DOHH2 (cell line): ENCODE measurements at regions not wholly inside any gene's neighbourhood (a gene's known extent, or its start where the extent isn't known, plus 50 kb on each side); places are given as distances from the start of the nearest gene placed in this dataset.

Experiments used
- H3F3A ChIP-seq: fragments of 200-600 bp; sonication (generic), shearing (Covaris generic); 2 replicates; pipeline ENCODE4 v1.6.0; 2016; ENCODE audit warnings: antibody characterized with exemption, mild to moderate bottlenecking; ENCODE audit not compliant: control insufficient read depth, insufficient read depth
- H3K27ac ChIP-seq: fragments of 200-600 bp; sonication (generic); 2 replicates; pipeline ENCODE4 v1.5.1; 2014; ENCODE audit warnings: low read depth, mild to moderate bottlenecking, low read length, moderate library complexity
- H3K27me3 ChIP-seq: fragments of 200-600 bp; sonication (generic); 2 replicates; pipeline ENCODE4 v1.6.1; 2014; ENCODE audit warnings: mild to moderate bottlenecking, low read length, mixed read lengths; ENCODE audit not compliant: control insufficient read depth
- H3K36me3 ChIP-seq: fragments of 200-600 bp; sonication (generic); 2 replicates; pipeline ENCODE4 v1.6.1; 2014; ENCODE audit warnings: mild to moderate bottlenecking, low read length, moderate library complexity, mixed read lengths; ENCODE audit not compliant: control insufficient read depth
- H3K4me1 ChIP-seq: fragments of 200-600 bp; sonication (generic); 2 replicates; pipeline ENCODE4 v1.6.1; 2014; ENCODE audit warnings: mild to moderate bottlenecking, low read length, mixed read lengths; ENCODE audit not compliant: control insufficient read depth
- H3K4me2 ChIP-seq: fragments of 200-600 bp; sonication (generic); 2 replicates; pipeline ENCODE4 v1.6.0; 2014; ENCODE audit warnings: mild to moderate bottlenecking, low read length, moderate library complexity
- H3K4me3 ChIP-seq: fragments of 200-600 bp; sonication (generic); 2 replicates; pipeline ENCODE4 v1.5.1; 2014; ENCODE audit warnings: mild to moderate bottlenecking, low read length, mixed read lengths
- H3K79me2 ChIP-seq: fragments of 200-600 bp; sonication (generic); 2 replicates; pipeline ENCODE4 v1.6.1; 2014; ENCODE audit warnings: mild to moderate bottlenecking, low read length, mixed read lengths; ENCODE audit not compliant: control insufficient read depth
- H3K9me2 ChIP-seq: fragments of 200-600 bp; sonication (generic); replicated peaks from 2 replicates; pipeline ENCODE4 v1.6.1; 2014; ENCODE audit warnings: mild to moderate bottlenecking, low read length, mixed read lengths; ENCODE audit not compliant: control insufficient read depth
- H3K9me3 ChIP-seq: fragments of 200-600 bp; sonication (generic); 2 replicates; pipeline ENCODE4 v1.6.1; 2014; ENCODE audit warnings: antibody characterized with exemption, low read length, mixed read lengths; ENCODE audit not compliant: control insufficient read depth, insufficient read depth
- H4K20me1 ChIP-seq: fragments of 200-600 bp; sonication (generic); 2 replicates; pipeline ENCODE4 v1.6.0; 2014; ENCODE audit warnings: low read depth, mild to moderate bottlenecking, antibody characterized with exemption, low read length, moderate library complexity; ENCODE audit not compliant: control insufficient read depth, insufficient read depth
- EZH2phosphoT487 ChIP-seq: fragments of 200-600 bp; sonication (generic); IDR thresholded peaks from 2 replicates; pipeline ENCODE4 v1.6.1; 2017; ENCODE audit warnings: borderline replicate concordance, mild to moderate bottlenecking, antibody characterized with exemption, low read length, moderate library complexity, mixed read lengths
- TF ChIP-seq, protein P1 (sequence below): fragments of 200-600 bp; sonication (generic); IDR thresholded peaks from one replicate; pipeline ENCODE4 v1.5.1; 2014; ENCODE audit warnings: antibody characterized with exemption, mild to moderate bottlenecking, low read depth, low read length; ENCODE audit not compliant: poor library complexity, severe bottlenecking

DNA sequence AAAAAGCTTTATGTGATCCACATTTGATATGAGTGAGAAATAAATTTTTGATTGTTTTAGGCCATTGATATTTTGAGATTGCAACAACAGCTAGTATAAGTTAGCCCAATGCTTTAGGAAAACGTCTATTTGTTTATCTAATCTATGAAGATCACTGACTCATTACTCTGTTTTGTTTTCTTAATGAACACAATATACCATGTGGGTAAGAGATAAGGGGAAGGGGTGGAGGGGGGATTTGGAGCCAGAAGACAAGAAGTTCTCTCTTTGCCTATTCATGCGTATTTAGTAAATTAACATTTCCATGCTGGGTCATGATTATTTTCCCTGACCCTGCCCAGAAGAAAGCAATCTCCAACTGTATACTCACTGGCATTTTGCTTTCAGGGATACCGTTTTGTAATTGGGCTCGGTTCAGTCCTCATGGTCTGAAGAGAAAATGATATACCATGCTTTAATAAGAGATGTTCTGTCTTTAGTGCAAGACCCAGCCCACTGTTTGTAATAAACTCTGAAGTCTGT, 359.5 kb upstream of the NPSR1 start:
- H3K4me1 ChIP-seq: no peaks in the 10 kb centered on the region
- H3K79me2 ChIP-seq: no peaks in the 10 kb centered on the region
- TF ChIP-seq EZH2phosphoT487: no peak
- TF ChIP-seq, protein P1, sequence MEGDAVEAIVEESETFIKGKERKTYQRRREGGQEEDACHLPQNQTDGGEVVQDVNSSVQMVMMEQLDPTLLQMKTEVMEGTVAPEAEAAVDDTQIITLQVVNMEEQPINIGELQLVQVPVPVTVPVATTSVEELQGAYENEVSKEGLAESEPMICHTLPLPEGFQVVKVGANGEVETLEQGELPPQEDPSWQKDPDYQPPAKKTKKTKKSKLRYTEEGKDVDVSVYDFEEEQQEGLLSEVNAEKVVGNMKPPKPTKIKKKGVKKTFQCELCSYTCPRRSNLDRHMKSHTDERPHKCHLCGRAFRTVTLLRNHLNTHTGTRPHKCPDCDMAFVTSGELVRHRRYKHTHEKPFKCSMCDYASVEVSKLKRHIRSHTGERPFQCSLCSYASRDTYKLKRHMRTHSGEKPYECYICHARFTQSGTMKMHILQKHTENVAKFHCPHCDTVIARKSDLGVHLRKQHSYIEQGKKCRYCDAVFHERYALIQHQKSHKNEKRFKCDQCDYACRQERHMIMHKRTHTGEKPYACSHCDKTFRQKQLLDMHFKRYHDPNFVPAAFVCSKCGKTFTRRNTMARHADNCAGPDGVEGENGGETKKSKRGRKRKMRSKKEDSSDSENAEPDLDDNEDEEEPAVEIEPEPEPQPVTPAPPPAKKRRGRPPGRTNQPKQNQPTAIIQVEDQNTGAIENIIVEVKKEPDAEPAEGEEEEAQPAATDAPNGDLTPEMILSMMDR: no peak
- H3K4me3 ChIP-seq: no peak overlapping the region
- no peaks in the 10 kb centered on the region for H4K20me1 ChIP-seq
- no peaks in the 10 kb centered on the region; the same call in 1 of the 2 replicates for H3K9me2 ChIP-seq
- H3K4me2 ChIP-seq: no peak overlapping the region
- H3K27me3 ChIP-seq: no peaks in the 10 kb centered on the region
- no peaks in the 10 kb centered on the region for H3K9me3 ChIP-seq
- no peak overlapping the region for H3K27ac ChIP-seq
- H3K36me3 ChIP-seq: no peaks in the 10 kb centered on the region
- no peaks in the 10 kb centered on the region for H3F3A ChIP-seq

DNA sequence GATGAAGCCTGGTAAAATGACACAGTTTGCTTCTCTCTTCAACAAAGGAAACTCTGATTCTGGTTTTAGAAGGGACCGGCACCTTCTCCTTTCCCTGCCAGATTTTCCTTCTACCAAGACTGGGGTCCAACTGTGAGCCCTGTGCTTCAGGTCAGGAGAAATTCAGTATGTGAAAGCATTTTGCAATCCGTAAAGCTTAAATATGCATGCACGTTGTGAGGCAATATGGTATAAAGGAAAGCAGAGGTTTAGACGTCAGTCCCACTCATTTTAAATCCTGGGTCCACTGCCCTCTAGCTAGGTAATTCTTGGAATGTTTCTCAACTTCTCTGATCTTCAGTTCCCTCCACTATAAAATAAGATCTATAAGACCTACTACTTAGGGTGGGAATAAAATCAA, 359.0 kb upstream of the NPSR1 start:
- no peaks in the 10 kb centered on the region for H4K20me1 ChIP-seq
- no peak overlapping the region for H3K4me2 ChIP-seq
- H3K4me3 ChIP-seq: no peak overlapping the region
- H3K27me3 ChIP-seq: no peaks in the 10 kb centered on the region
- no peaks in the 10 kb centered on the region; the same call in 1 of the 2 replicates for H3K9me2 ChIP-seq
- TF ChIP-seq, protein P1: no peak
- no peak for TF ChIP-seq EZH2phosphoT487
- H3K9me3 ChIP-seq: no peaks in the 10 kb centered on the region
- H3K36me3 ChIP-seq: no peaks in the 10 kb centered on the region
- no peaks in the 10 kb centered on the region for H3K4me1 ChIP-seq
- no peak overlapping the region for H3K27ac ChIP-seq
- no peaks in the 10 kb centered on the region for H3F3A ChIP-seq
- no peaks in the 10 kb centered on the region for H3K79me2 ChIP-seq

DNA sequence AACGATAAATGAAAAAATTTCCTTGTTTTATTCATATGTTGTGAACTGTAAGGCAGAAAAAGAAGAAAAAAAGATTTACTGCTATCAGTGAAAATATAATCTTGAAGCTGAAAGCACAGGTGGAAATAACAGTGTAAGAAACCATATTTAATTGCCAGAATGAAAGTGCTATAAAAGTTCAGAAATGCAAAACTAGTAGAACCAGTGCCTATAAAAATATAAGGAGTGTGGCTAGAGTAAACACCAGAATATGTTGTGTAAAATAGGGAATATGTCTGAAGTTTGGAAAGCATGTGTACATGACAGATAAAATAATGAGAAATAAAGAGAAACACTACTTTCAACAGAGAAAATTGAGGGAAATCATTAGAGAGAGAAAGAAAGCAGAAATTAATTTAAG, 350.5 kb upstream of the NPSR1 start:
- Histone ChIP-seq H3K4me2 (no peak overlapping the region), H3K79me2 (no peaks in the 10 kb centered on the region), H3K36me3 (no peaks in the 10 kb centered on the region), H3K27me3 (no peaks in the 10 kb centered on the region), H3K9me3 (no peaks in the 10 kb centered on the region), H3F3A (no peaks in the 10 kb centered on the region), H3K4me1 (no peaks in the 10 kb centered on the region), H3K9me2 (no peaks in the 10 kb centered on the region), H4K20me1 (no peaks in the 10 kb centered on the region), H3K4me3 (no peak overlapping the region), H3K27ac (no peak overlapping the region)
- TF ChIP-seq, protein P1: no peak
- TF ChIP-seq EZH2phosphoT487: no peak

DNA sequence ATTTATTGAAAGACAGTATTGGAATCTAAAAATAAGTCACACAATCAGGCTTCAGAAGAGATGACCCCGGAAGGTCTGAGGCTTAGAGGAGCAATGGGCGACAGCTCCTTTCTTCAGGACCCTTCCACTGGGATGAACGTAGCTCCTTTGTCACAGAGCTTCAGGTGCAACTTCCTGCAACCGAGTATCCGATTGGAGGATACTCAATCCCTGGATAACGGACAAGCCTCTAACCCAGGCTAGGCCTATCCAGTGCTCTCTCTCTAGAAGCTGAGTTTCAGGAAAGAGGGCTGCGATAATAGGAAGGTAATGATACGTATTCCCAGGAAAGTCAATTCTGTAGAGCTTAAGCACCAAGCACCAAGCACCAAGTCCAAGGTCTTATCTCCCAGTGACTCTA, 349.4 kb upstream of the NPSR1 start:
- Histone ChIP-seq H3F3A (no peaks in the 10 kb centered on the region), H3K79me2 (no peaks in the 10 kb centered on the region), H3K27ac (no peak overlapping the region), H3K4me2 (no peak overlapping the region), H3K9me2 (no peaks in the 10 kb centered on the region), H3K27me3 (no peaks in the 10 kb centered on the region), H3K4me3 (no peak overlapping the region), H3K36me3 (no peaks in the 10 kb centered on the region), H3K9me3 (no peaks in the 10 kb centered on the region), H3K4me1 (no peaks in the 10 kb centered on the region), H4K20me1 (no peaks in the 10 kb centered on the region)
- TF ChIP-seq, protein P1: no peak
- TF ChIP-seq EZH2phosphoT487: no peak
